Cardiac muscle cell (in vitro differentiated cells and primary cell): ENCODE measurements at regions not wholly inside any gene's neighbourhood (a gene's known extent, or its start where the extent isn't known, plus 50 kb on each side); places are given as distances from the start of the nearest gene placed in this dataset.

Experiments
- DNase-seq, 2 donors: peaks; one replicate each; pipeline versions ENCODE4 v3.0.0 to v3.0.0-alpha.2; 2010 to 2017; ENCODE audit warnings: low read depth in 1 of 2, low spot score in 1 of 2
- H3K27ac ChIP-seq: fragments of 200-600 bp; sonication (generic); 2 replicates; pipeline ENCODE4 v1.5.1; 2016
- H3K27me3 ChIP-seq: fragments of 200-600 bp; sonication (generic); 2 replicates; pipeline ENCODE4 v1.6.0; 2016; ENCODE audit warnings: control low read depth
- H3K36me3 ChIP-seq: fragments of 200-600 bp; sonication (generic); 2 replicates; pipeline ENCODE4 v1.5.1; 2016; ENCODE audit warnings: control low read depth
- H3K4me1 ChIP-seq: fragments of 200-600 bp; sonication (generic); 2 replicates; pipeline ENCODE4 v1.8.1; 2017; ENCODE audit warnings: low read depth, mild to moderate bottlenecking, mixed run types
- H3K4me3 ChIP-seq: fragments of 200-600 bp; sonication (generic); 2 replicates; pipeline ENCODE4 v1.5.1; 2016; ENCODE audit warnings: mild to moderate bottlenecking
- H3K9me3 ChIP-seq: fragments of 200-600 bp; sonication (generic); 2 replicates; pipeline ENCODE4 v1.5.1; 2017; ENCODE audit warnings: low read depth, mild to moderate bottlenecking, control low read depth
- CTCF ChIP-seq: IDR thresholded peaks from 2 replicates; pipeline ENCODE4 v1.5.1; 2012; ENCODE audit warnings: low read depth, mild to moderate bottlenecking, low read length

DNA sequence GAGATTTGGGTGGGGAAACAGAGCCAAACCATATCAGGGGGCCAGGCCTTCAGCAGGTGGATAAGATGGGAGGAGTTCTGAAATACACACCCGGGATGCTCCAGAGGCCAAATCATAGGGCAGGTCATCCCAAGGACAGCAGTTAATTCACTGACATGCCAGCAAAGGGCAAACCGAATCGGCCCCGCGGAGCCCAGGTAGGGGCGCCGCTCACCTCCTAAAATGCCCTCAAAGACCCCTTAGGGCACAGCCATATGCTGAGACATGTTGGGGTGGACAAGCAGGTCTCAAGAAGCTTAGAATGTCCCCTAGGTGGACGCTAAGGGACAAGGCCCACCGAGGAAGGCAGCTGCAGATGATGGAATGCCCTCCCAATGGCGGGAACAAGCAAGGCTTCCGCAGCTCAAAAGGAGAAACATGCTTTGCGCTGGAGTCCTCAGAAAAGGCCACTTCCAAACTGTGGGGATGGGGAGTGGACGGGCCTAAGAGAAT is 144.9 kb downstream of the ERCC6L2 start:
- DNase-seq: no peak
- Histone ChIP-seq H3K27me3 (peaks cover 17% of the 10 kb centered on the region), H3K9me3 (no peaks in the 10 kb centered on the region), H3K27ac (no peak overlapping the region), H3K4me3 (peak overlapping the region; percentile 53), H3K36me3 (no peaks in the 10 kb centered on the region), H3K4me1 (peaks cover 15% of the 10 kb centered on the region)
- TF ChIP-seq CTCF: no peak
